ENCODE measurements at regions not wholly inside any gene's neighbourhood (a gene's known extent, or its start where the extent isn't known, plus 50 kb on each side); places are given as distances from the start of the nearest gene placed in this dataset.

GRCh38 chr6:154617175-154617574 lies 106.7 kb upstream of the CNKSR3 start:
- no peak for DNase-seq
- no peak overlapping the region for H3K4me2 ChIP-seq (ENCODE audit: insufficient read depth, insufficient read length, low read length)
- H2BK20ac ChIP-seq (ENCODE audit: low read depth, low read length, poor library complexity, severe bottlenecking) = no peak overlapping the region
- H3K18ac ChIP-seq (ENCODE audit: insufficient read length, low read depth, low read length) = no peak overlapping the region
- no peak overlapping the region for H3K23ac ChIP-seq (ENCODE audit: insufficient read length, low read depth, low read length)
- no peaks in the 10 kb centered on the region for H3K79me2 ChIP-seq (ENCODE audit: insufficient read depth, low read length)
- H3K27me3 ChIP-seq (ENCODE audit: insufficient read depth, low read length) = no peaks in the 10 kb centered on the region
- WGBS (ENCODE audit: extremely low coverage, insufficient read length, low lambda C conversion rate) = no CpG with 5 or more reads among the region's 2 CpGs
- H3K4me1 ChIP-seq (ENCODE audit: insufficient read depth, low read length) = no peaks in the 10 kb centered on the region
- H3K23me2 ChIP-seq (ENCODE audit: insufficient read length, low read depth, low read length, poor library complexity, severe bottlenecking) = no peaks in the 10 kb centered on the region
- no peak for TF ChIP-seq CTCF (conservative IDR thresholded peaks at IDR 0.05)
- H2BK12ac ChIP-seq (ENCODE audit: insufficient read length, low read depth, low read length) = no peak overlapping the region
- H2AFZ ChIP-seq (ENCODE audit: low read length) = no peak overlapping the region
- no peaks in the 10 kb centered on the region for H4K20me1 ChIP-seq (ENCODE audit: control insufficient read depth, insufficient read depth, insufficient read length)
- no peak overlapping the region for H3T11ph ChIP-seq (ENCODE audit: low read length)
- H3K27ac ChIP-seq (ENCODE audit: insufficient read length, low read depth, low read length) = no peak overlapping the region
- no peak overlapping the region for H3K9ac ChIP-seq (ENCODE audit: extremely low read depth, insufficient read length, low read length)
- Mint-ChIP-seq H3K4me1 (peaks cover 5 to 12% of the 10 kb centered on the region in 2 experiments), H3K36me3 (ENCODE audit: insufficient read depth in 1 of 3, low read depth in 3 of 3) (no peaks in the 10 kb centered on the region), H3K9me3 (no peaks in the 10 kb centered on the region), H3K27ac (no peak overlapping the region), H3K27me3 (ENCODE audit: low read depth) (no peaks in the 10 kb centered on the region), H3K4me3 (no peak overlapping the region)
- H2BK15ac ChIP-seq (ENCODE audit: low read depth, low read length) = no peak overlapping the region
- no peak overlapping the region for H3K14ac ChIP-seq (ENCODE audit: insufficient read depth, low read length)
- H4K8ac ChIP-seq (replicated peaks; ENCODE audit: insufficient read length, low read depth, low read length) = no peak overlapping the region
- H4K91ac ChIP-seq (ENCODE audit: insufficient read length, low read depth, low read length) = no peak overlapping the region
- no peak overlapping the region for H2AK5ac ChIP-seq (ENCODE audit: insufficient read length, low read length)
- H4K5ac ChIP-seq (ENCODE audit: insufficient read length, low read depth, low read length) = no peak overlapping the region
- H2BK120ac ChIP-seq (ENCODE audit: low read depth, low read length, poor library complexity, severe bottlenecking) = no peak overlapping the region
- H3K9me3 ChIP-seq (ENCODE audit: control insufficient read depth, low read depth, low read length) = no peaks in the 10 kb centered on the region
- no peak overlapping the region for H2BK5ac ChIP-seq (ENCODE audit: insufficient read length, low read length)
- H3K4ac ChIP-seq (ENCODE audit: low read depth, low read length) = no peak overlapping the region
- H3K79me1 ChIP-seq (ENCODE audit: insufficient read depth, low read depth, low read length, poor library complexity, severe bottlenecking) = no peaks in the 10 kb centered on the region
- no peak overlapping the region for H3K56ac ChIP-seq (ENCODE audit: insufficient read length, low read depth, low read length)

Measured in H9 (cell line).